NB4 (cell line): ENCODE measurements at regions not wholly inside any gene's neighbourhood (a gene's known extent, or its start where the extent isn't known, plus 50 kb on each side); places are given as distances from the start of the nearest gene placed in this dataset.

Experiments
- CTCF ChIP-seq: IDR thresholded peaks from one replicate; pipeline ENCODE4 v1.5.1; 2012; ENCODE audit warnings: low read depth, low read length
- POLR2A ChIP-seq: IDR thresholded peaks from 2 replicates; pipeline ENCODE4 v1.6.1; 2011; ENCODE audit warnings: mild to moderate bottlenecking; ENCODE audit not compliant: insufficient read length; ENCODE audit errors: extremely low read depth

GRCh38 chr18:24536326-24536725, 75.9 kb downstream of the HRH4 start:
- TF ChIP-seq CTCF (no peak), POLR2A (no peak)
